K562 (cell line): ENCODE measurements at regions not wholly inside any gene's neighbourhood (a gene's known extent, or its start where the extent isn't known, plus 50 kb on each side); places are given as distances from the start of the nearest gene placed in this dataset.

Experiments used
- ATAC-seq: fragments of 200-7000 bp; cut with Tn5 transposase; 3 replicates; pipeline ENCODE4 v1.9.1; 2020; ENCODE audit warnings: moderate library complexity
- BruUV-seq: library from RNA; stranded (reverse); fragments of 400-500 nt; replicated peaks from 2 replicates; lab custom pipeline; 2021; lab: Mats Ljungman, UMichigan
- CTCF ChIA-PET: fragments of 300-600 bp; formaldehyde crosslinking; extraction: SDS; loops from one replicate; lab custom pipeline; 2021; ENCODE audit warnings: low intra/inter-chr PET ratio; lab: Yijun Ruan, JAX
- POLR2A ChIA-PET: fragments of 300-600, 350-650 bp; sonication (Branson Sonifier 250); formaldehyde crosslinking; extraction: SDS; loops from one replicate; lab custom pipeline; 2021; ENCODE audit warnings: antibody characterized with exemption, inconsistent platforms; lab: Yijun Ruan, JAX
- DNase-seq, 4 experiments: peaks; one replicate each; pipeline versions ENCODE4 v3.0.0 to v3.0.0-alpha.2; 2011 to 2018; ENCODE audit warnings: low spot score in 3 of 4, mixed read lengths in 3 of 4; ENCODE audit errors: extremely low read depth in 1 of 4
- FAIRE-seq: peaks from 2 replicates; lab custom pipeline; 2011; peaks lifted over from hg19 to GRCh38; lab: Jason Lieb, UNC
- H2AFZ ChIP-seq: 2 replicates; pipeline ENCODE4 v1.6.0; 2011; ENCODE audit warnings: low read depth, low read length, control low read depth, inconsistent platforms
- H3K27ac ChIP-seq: fragments of 200-600 bp; 3 replicates; pipeline ENCODE4 v1.8.0; 2011; ENCODE audit warnings: low read depth, mild to moderate bottlenecking, control low read depth, inconsistent platforms, low read length, moderate library complexity, mixed read lengths; ENCODE audit errors: extremely low read depth
- H3K27me3 ChIP-seq, 2 experiments: fragments of 300-600 bp in 1 of 2; 2 replicates in 1 of 2; 3 replicates in 1 of 2; pipeline versions ENCODE4 v1.6.0 to v1.8.0; 2011; ENCODE audit warnings: inconsistent platforms in 2 of 2, low read length in 2 of 2, mild to moderate bottlenecking in 1 of 2, mixed read lengths in 1 of 2, moderate library complexity in 1 of 2; ENCODE audit not compliant: control insufficient read depth in 2 of 2, insufficient read depth in 2 of 2
- H3K36me3 ChIP-seq: fragments of 300-600 bp; 3 replicates; pipeline ENCODE4 v1.8.0; 2011; ENCODE audit warnings: mild to moderate bottlenecking, low read length, inconsistent platforms; ENCODE audit not compliant: control insufficient read depth, insufficient read depth
- H3K4me1 ChIP-seq, 2 experiments: fragments of 200-600 bp in 1 of 2; replicated peaks in 1 of 2; 2 replicates in 1 of 2; 3 replicates in 1 of 2; pipeline versions ENCODE4 v1.5.1 to v1.8.0; 2011; ENCODE audit warnings: inconsistent platforms in 2 of 2, low read length in 2 of 2, mild to moderate bottlenecking in 1 of 2, mixed read lengths in 1 of 2, moderate library complexity in 1 of 2; ENCODE audit not compliant: control insufficient read depth in 2 of 2, insufficient read depth in 2 of 2
- H3K4me2 ChIP-seq: 2 replicates; pipeline ENCODE4 v1.6.1; 2011; ENCODE audit warnings: low read length, control low read depth, inconsistent platforms, mixed read lengths; ENCODE audit not compliant: insufficient read depth
- H3K4me3 ChIP-seq: fragments of 200-600 bp; sonication (generic), shearing (Covaris generic); 2 replicates; pipeline ENCODE4 v1.5.1; 2016; ENCODE audit warnings: control low read depth, inconsistent platforms
- H3K79me2 ChIP-seq: fragments of 200-600 bp; 3 replicates; pipeline ENCODE4 v1.8.0; 2011; ENCODE audit warnings: low read length, inconsistent platforms; ENCODE audit not compliant: control insufficient read depth, insufficient read depth
- H3K9ac ChIP-seq, 2 experiments: 2 replicates each; pipeline versions ENCODE4 v1.6.0 to v1.6.1; 2011; ENCODE audit warnings: low read depth in 2 of 2, low read length in 2 of 2, control low read depth in 1 of 2, inconsistent platforms in 1 of 2, mild to moderate bottlenecking in 1 of 2, mixed read lengths in 1 of 2; ENCODE audit not compliant: insufficient read depth in 1 of 2
- H3K9me1 ChIP-seq: one replicate; pipeline ENCODE4 v1.6.0; 2011; ENCODE audit warnings: inconsistent platforms, mild to moderate bottlenecking, low read length, moderate library complexity; ENCODE audit not compliant: control insufficient read depth, insufficient read depth
- H3K9me3 ChIP-seq: replicated peaks from 2 replicates; pipeline ENCODE4 v1.5.1; 2011; ENCODE audit warnings: low read depth, low read length, inconsistent platforms; ENCODE audit not compliant: control insufficient read depth, insufficient read depth
- H4K20me1 ChIP-seq: replicated peaks from 2 replicates; pipeline ENCODE4 v1.6.1; 2011; ENCODE audit warnings: low read length, inconsistent platforms, mixed read lengths; ENCODE audit not compliant: control insufficient read depth, insufficient read depth
- BMI1 ChIP-seq: fragments of 150-350 bp; IDR thresholded peaks from 2 replicates; pipeline ENCODE4 v1.6.1; 2014; ENCODE audit warnings: low read length
- DNMT1 ChIP-seq: fragments of 450-650 bp; IDR thresholded peaks from 2 replicates; pipeline ENCODE4 v1.6.1; 2016; ENCODE audit warnings: antibody characterized with exemption, mild to moderate bottlenecking
- EP300 ChIP-seq: IDR thresholded peaks from 2 replicates; pipeline ENCODE4 v1.6.1; 2012; ENCODE audit warnings: low read length, improper control_type of control experiment
- JUNB ChIP-seq: fragments of 450-650 bp; formaldehyde crosslinking; conservative IDR thresholded peaks from 2 replicates; pipeline ENCODE4 v1.4.0; 2020; ENCODE audit warnings: mild to moderate bottlenecking
- SUPT5H ChIP-seq: fragments of 450-650 bp; IDR thresholded peaks from 2 replicates; pipeline ENCODE4 v1.6.1; 2016
- ZNF551 ChIP-seq: fragments of 250-450 bp; sonication (Bioruptor Pico); IDR thresholded peaks from 2 replicates; pipeline ENCODE4 v1.5.0; 2021; ENCODE audit warnings: mild to moderate bottlenecking, moderate library complexity
- WGBS: fragments of 100-300 bp; shearing (Covaris generic); methylation state at CpG from one replicate; pipeline ENCODE4 v1.1.6; 2016; ENCODE audit warnings: low coverage, mixed read lengths; ENCODE audit not compliant: insufficient coverage; ENCODE audit errors: missing lambda C conversion rate; 5-methylcytosine and 5-hydroxymethylcytosine counted together
- in situ Hi-C: fragments of 300-500 bp; cut with MboI; formaldehyde crosslinking; loops from 4 replicates; pipeline ENCODE4 v1.15.0; 2018; ENCODE audit warnings: inconsistent platforms, mixed read lengths
- intact Hi-C: fragments of 100-400 bp; cut with micrococcal nuclease; formaldehyde crosslinking; loops from 2 replicates; pipeline ENCODE4 v1.14.2; 2022
- TF ChIP-seq, protein P1 (sequence below): fragments of 450-650 bp; formaldehyde crosslinking; IDR thresholded peaks from 2 replicates; pipeline ENCODE4 v1.4.0; 2020; ENCODE audit warnings: mild to moderate bottlenecking, moderate library complexity
- TF ChIP-seq, protein P2 (sequence below): sonication (generic); IDR thresholded peaks from 2 replicates; pipeline ENCODE4 v1.6.1; 2016
- TF ChIP-seq, protein P3 (sequence below), 2 experiments: fragments of 450-650 bp in 1 of 2; sonication (generic) in 1 of 2; formaldehyde crosslinking; conservative IDR thresholded peaks; 2 replicates each; pipeline versions ENCODE4 v1.4.0 to v1.8.1; 2020 to 2022; ENCODE audit warnings: mild to moderate bottlenecking in 1 of 2, missing genetic modification reagents in 1 of 2
- TF ChIP-seq, protein P4 (sequence below): sonication (generic); formaldehyde crosslinking; IDR thresholded peaks from 2 replicates; pipeline ENCODE4 v1.9.0; 2022; ENCODE audit warnings: mild to moderate bottlenecking, missing genetic modification reagents
- TF ChIP-seq, protein P5 (sequence below), 2 experiments: IDR thresholded peaks; 2 replicates each; pipeline ENCODE4 v1.6.1; 2012; ENCODE audit warnings: improper control_type of control experiment in 2 of 2, low read depth in 2 of 2, low read length in 2 of 2, borderline replicate concordance in 1 of 2
- TF ChIP-seq, protein P6 (sequence below): fragments of 450-650 bp; IDR thresholded peaks from 2 replicates; pipeline ENCODE4 v1.6.1; 2017; ENCODE audit warnings: mild to moderate bottlenecking, moderate library complexity

DNA sequence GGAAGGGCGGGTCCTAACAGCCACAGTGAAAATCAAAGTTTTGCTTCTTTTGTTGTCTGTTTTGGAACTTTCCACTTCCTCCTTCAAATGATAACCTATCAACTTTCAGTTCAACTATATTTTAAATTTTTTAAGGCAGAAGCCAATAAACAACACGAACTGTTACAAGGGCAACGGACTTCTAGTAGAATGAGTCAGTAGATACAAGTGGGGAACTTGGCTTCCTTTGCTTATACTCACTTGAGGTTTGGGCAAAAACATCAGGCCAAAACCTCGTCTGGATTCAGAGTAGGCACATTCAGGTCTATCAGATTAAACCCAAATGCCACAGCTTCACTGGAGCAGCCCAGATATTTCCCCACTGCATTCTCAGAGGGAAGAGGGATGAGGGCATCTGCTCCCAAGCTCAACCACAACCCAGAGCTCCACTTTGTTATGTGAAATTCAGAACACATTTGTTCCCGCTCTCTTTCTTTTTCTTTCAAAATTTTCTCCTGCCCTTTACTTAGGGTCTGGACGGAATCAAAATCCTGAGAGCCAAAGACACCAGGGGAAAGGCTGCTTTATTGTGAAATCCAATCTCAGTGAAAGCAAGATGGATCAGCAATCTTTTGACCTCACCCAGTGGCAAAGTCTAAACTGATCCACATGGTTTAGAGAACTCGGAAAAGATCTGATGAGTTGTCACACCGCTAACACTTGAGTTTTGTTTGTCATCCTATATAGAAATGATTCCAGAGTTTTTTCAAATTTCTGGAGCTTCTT lies 152.5 kb upstream of the BTG1 start (continued):
- TF ChIP-seq, protein P1, sequence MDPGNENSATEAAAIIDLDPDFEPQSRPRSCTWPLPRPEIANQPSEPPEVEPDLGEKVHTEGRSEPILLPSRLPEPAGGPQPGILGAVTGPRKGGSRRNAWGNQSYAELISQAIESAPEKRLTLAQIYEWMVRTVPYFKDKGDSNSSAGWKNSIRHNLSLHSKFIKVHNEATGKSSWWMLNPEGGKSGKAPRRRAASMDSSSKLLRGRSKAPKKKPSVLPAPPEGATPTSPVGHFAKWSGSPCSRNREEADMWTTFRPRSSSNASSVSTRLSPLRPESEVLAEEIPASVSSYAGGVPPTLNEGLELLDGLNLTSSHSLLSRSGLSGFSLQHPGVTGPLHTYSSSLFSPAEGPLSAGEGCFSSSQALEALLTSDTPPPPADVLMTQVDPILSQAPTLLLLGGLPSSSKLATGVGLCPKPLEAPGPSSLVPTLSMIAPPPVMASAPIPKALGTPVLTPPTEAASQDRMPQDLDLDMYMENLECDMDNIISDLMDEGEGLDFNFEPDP: no peak
- no peak for TF ChIP-seq BMI1
- TF ChIP-seq, protein P2, sequence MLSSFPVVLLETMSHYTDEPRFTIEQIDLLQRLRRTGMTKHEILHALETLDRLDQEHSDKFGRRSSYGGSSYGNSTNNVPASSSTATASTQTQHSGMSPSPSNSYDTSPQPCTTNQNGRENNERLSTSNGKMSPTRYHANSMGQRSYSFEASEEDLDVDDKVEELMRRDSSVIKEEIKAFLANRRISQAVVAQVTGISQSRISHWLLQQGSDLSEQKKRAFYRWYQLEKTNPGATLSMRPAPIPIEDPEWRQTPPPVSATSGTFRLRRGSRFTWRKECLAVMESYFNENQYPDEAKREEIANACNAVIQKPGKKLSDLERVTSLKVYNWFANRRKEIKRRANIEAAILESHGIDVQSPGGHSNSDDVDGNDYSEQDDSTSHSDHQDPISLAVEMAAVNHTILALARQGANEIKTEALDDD: no peak
- TF ChIP-seq, protein P3, sequence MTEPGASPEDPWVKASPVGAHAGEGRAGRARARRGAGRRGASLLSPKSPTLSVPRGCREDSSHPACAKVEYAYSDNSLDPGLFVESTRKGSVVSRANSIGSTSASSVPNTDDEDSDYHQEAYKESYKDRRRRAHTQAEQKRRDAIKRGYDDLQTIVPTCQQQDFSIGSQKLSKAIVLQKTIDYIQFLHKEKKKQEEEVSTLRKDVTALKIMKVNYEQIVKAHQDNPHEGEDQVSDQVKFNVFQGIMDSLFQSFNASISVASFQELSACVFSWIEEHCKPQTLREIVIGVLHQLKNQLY (CRISPR knock-in tag; conservative IDR thresholded peaks at IDR 0.05): no peak
- no peak for TF ChIP-seq JUNB

DNA sequence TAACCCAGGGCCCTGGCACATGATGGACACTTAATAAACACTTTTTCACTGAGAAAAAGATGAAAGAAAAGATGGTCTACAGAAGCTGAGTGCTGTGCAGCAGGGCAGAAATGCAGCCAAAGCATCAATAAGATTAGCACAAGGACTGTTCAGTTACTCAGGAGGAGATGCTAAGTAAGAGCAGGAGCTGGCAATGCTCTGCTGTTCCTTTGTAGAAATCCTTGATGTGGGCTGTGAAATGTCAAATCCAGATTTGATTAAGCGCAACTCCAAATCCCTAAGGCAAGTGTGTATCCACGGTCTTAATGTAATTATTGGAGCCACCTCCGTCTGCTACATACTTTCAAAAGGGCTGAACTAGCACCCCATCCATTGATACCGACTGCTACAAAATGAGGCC lies 151.8 kb upstream of the BTG1 start:
- Histone ChIP-seq H3K9me3 (no peaks in the 10 kb centered on the region), H3K9me1 (no peaks in the 10 kb centered on the region), H3K27me3 (no peaks in the 10 kb centered on the region), H3K4me2 (no peak overlapping the region), H3K9ac (no peak overlapping the region), H3K79me2 (no peaks in the 10 kb centered on the region), H3K27ac (no peak overlapping the region), H3K4me3 (no peak overlapping the region), H2AFZ (no peak overlapping the region), H3K36me3 (no peaks in the 10 kb centered on the region), H3K4me1 (no peaks in the 10 kb centered on the region; a peak in 1 of 5 replicates), H4K20me1 (no peaks in the 10 kb centered on the region)
- FAIRE-seq (no peak), DNase-seq (no peak), ATAC-seq (no peak)
- ChIA-PET CTCF (no interaction called here), POLR2A (interaction anchor here (0.6 to 1.2 kb wide), 2 partner anchors 13 to 16 kb away, joined by 3 to 4 read pairs; no protein-coding TSS in a partner anchor)
- in situ Hi-C loops: no loop called here
- intact Hi-C loops: no loop called here
- no TSS peak for BruUV-seq
- no peak for TF ChIP-seq SUPT5H
- TF ChIP-seq ZNF551 (CRISPR knock-in tag): no peak
- TF ChIP-seq, protein P4, sequence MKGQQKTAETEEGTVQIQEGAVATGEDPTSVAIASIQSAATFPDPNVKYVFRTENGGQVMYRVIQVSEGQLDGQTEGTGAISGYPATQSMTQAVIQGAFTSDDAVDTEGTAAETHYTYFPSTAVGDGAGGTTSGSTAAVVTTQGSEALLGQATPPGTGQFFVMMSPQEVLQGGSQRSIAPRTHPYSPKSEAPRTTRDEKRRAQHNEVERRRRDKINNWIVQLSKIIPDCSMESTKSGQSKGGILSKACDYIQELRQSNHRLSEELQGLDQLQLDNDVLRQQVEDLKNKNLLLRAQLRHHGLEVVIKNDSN (CRISPR knock-in tag): no peak
- no peak for TF ChIP-seq EP300
- TF ChIP-seq, protein P5, sequence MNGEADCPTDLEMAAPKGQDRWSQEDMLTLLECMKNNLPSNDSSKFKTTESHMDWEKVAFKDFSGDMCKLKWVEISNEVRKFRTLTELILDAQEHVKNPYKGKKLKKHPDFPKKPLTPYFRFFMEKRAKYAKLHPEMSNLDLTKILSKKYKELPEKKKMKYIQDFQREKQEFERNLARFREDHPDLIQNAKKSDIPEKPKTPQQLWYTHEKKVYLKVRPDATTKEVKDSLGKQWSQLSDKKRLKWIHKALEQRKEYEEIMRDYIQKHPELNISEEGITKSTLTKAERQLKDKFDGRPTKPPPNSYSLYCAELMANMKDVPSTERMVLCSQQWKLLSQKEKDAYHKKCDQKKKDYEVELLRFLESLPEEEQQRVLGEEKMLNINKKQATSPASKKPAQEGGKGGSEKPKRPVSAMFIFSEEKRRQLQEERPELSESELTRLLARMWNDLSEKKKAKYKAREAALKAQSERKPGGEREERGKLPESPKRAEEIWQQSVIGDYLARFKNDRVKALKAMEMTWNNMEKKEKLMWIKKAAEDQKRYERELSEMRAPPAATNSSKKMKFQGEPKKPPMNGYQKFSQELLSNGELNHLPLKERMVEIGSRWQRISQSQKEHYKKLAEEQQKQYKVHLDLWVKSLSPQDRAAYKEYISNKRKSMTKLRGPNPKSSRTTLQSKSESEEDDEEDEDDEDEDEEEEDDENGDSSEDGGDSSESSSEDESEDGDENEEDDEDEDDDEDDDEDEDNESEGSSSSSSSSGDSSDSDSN (IDR thresholded peaks at IDR 0.05; ENCODE audit: borderline replicate concordance in 1 of 2, low read depth in 2 of 2, low read length in 2 of 2): no peak
- TF ChIP-seq, protein P6, sequence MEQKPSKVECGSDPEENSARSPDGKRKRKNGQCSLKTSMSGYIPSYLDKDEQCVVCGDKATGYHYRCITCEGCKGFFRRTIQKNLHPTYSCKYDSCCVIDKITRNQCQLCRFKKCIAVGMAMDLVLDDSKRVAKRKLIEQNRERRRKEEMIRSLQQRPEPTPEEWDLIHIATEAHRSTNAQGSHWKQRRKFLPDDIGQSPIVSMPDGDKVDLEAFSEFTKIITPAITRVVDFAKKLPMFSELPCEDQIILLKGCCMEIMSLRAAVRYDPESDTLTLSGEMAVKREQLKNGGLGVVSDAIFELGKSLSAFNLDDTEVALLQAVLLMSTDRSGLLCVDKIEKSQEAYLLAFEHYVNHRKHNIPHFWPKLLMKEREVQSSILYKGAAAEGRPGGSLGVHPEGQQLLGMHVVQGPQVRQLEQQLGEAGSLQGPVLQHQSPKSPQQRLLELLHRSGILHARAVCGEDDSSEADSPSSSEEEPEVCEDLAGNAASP: no peak
- no peak for TF ChIP-seq DNMT1
- 69% methylated on average over 4 of the region's 4 CpGs for WGBS
